ENCODE measurements at regions not wholly inside any gene's neighbourhood (a gene's known extent, or its start where the extent isn't known, plus 50 kb on each side); places are given as distances from the start of the nearest gene placed in this dataset.
"Not testable (repeated sequence)": the region's sequence is repeated elsewhere in the genome, so short reads cannot be mapped to it uniquely, and the experiment has no call there.

DNA sequence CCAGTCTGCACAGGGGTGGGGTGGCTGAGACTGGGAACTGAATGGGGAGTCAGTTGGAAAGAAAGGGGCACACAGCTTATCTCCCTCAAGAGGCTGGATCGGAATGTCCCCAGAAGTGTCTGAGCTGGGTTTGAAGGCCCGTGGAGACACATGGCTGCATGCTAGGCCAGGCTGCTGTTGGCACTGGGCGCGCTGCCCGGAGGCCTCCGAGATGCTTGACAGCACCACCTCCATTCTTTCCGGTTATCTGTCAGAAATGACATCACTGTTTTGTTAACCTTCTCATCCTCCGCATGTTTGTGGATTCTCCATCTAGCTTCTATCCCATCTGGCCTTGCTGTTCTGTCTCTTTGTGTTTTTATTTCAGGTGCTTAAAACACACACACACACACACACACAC lies 85.5 kb downstream of the APIP start:
- H3K4me1 ChIP-seq (ENCODE audit: control insufficient read depth, insufficient read depth, low read length) = peaks cover 3% of the 10 kb centered on the region; the same call in 1 of the 2 replicates
- no peaks in the 10 kb centered on the region for H3K9me3 ChIP-seq (ENCODE audit: control insufficient read depth, insufficient read depth, low read depth, low read length)
- no peak overlapping the region for H3K27ac ChIP-seq (ENCODE audit: low read depth, low read length)
- H3K4me3 ChIP-seq (ENCODE audit: low read depth, low read length) = no peak overlapping the region
- no peaks in the 10 kb centered on the region for H3K36me3 ChIP-seq (ENCODE audit: control insufficient read depth, insufficient read depth, low read length)
- H3K9ac ChIP-seq (ENCODE audit: low read length) = no peak overlapping the region
- H3K27me3 ChIP-seq (ENCODE audit: control insufficient read depth, insufficient read depth, low read length) = no peaks in the 10 kb centered on the region

- Histone ChIP-seq H3K9ac (ENCODE audit: low read length) (no peak overlapping the region), H3K36me3 (ENCODE audit: control insufficient read depth, insufficient read depth, low read length) (no peaks in the 10 kb centered on the region), H3K4me3 (ENCODE audit: low read depth, low read length) (no peak overlapping the region), H3K27ac (ENCODE audit: low read depth, low read length) (no peak overlapping the region), H3K27me3 (ENCODE audit: control insufficient read depth, insufficient read depth, low read length) (no peaks in the 10 kb centered on the region), H3K4me1 (ENCODE audit: control insufficient read depth, insufficient read depth, low read length) (peaks cover 3% of the 10 kb centered on the region; the same call in 1 of the 2 replicates), H3K9me3 (ENCODE audit: control insufficient read depth, insufficient read depth, low read depth, low read length) (no peaks in the 10 kb centered on the region)
These were observed 86.1 kb downstream of the APIP start for GRCh38 chr11:34830035-34830434.

DNA sequence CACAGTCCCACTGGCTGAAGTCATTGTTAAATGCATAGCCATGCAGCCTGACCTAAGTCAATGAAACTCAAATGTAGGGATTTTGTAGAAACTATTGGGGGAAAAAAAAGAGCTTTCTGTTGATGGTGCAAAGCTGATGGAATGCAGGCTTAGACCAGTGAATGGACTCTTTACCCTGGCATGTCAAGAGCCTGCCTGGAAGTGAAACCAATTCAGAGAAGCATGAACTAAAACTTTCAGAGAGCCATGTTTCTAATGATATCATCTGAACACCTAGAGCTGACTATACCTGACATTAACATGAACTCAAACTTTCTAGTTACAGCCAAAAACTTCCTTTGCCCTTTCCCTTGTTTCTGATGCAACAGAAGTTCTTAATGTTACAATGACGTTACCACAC lies 89.0 kb downstream of the APIP start:
- Histone ChIP-seq H3K9ac (ENCODE audit: low read length) (no peak overlapping the region), H3K27ac (ENCODE audit: low read depth, low read length) (no peak overlapping the region), H3K36me3 (ENCODE audit: control insufficient read depth, insufficient read depth, low read length) (no peaks in the 10 kb centered on the region), H3K27me3 (ENCODE audit: control insufficient read depth, insufficient read depth, low read length) (no peaks in the 10 kb centered on the region), H3K4me1 (ENCODE audit: control insufficient read depth, insufficient read depth, low read length) (peaks cover 3% of the 10 kb centered on the region; the same call in 1 of the 2 replicates), H3K4me3 (ENCODE audit: low read depth, low read length) (no peak overlapping the region), H3K9me3 (ENCODE audit: control insufficient read depth, insufficient read depth, low read depth, low read length) (no peaks in the 10 kb centered on the region)

DNA sequence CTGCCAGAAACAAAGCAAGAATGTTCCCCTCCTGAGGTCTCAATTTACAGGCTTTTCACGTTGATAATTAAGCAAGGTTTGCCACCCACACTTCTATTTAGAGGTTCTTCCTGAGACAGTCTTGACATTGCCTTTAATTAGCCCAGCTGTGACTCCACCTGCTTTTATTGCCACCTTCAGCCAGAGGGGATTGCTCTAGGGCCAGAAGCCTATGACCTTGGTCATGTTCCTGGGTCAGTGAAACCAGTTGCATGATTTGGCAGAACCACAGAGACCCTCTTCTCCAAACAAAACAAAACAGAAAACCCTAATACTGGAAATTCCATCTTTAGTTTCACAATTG lies 89.8 kb downstream of the APIP start:
- Histone ChIP-seq H3K4me3 (ENCODE audit: low read depth, low read length) (no peak overlapping the region), H3K27ac (ENCODE audit: low read depth, low read length) (no peak overlapping the region), H3K4me1 (ENCODE audit: control insufficient read depth, insufficient read depth, low read length) (peaks cover 3% of the 10 kb centered on the region; the same call in 1 of the 2 replicates), H3K36me3 (ENCODE audit: control insufficient read depth, insufficient read depth, low read length) (no peaks in the 10 kb centered on the region), H3K9me3 (ENCODE audit: control insufficient read depth, insufficient read depth, low read depth, low read length) (no peaks in the 10 kb centered on the region), H3K9ac (ENCODE audit: low read length) (no peak overlapping the region), H3K27me3 (ENCODE audit: control insufficient read depth, insufficient read depth, low read length) (no peaks in the 10 kb centered on the region)

GRCh38 chr11:34825670-34826383 lies 90.4 kb downstream of the APIP start:
- no peak overlapping the region for H3K9ac ChIP-seq (ENCODE audit: low read length)
- no peak overlapping the region for H3K27ac ChIP-seq (ENCODE audit: low read depth, low read length)
- no peak overlapping the region for H3K4me3 ChIP-seq (ENCODE audit: low read depth, low read length)
- no peaks in the 10 kb centered on the region for H3K36me3 ChIP-seq (ENCODE audit: control insufficient read depth, insufficient read depth, low read length)
- H3K27me3 ChIP-seq (ENCODE audit: control insufficient read depth, insufficient read depth, low read length) = no peaks in the 10 kb centered on the region
- peaks cover 3% of the 10 kb centered on the region; the same call in 1 of the 2 replicates for H3K4me1 ChIP-seq (ENCODE audit: control insufficient read depth, insufficient read depth, low read length)
- H3K9me3 ChIP-seq (ENCODE audit: control insufficient read depth, insufficient read depth, low read depth, low read length) = no peaks in the 10 kb centered on the region

DNA sequence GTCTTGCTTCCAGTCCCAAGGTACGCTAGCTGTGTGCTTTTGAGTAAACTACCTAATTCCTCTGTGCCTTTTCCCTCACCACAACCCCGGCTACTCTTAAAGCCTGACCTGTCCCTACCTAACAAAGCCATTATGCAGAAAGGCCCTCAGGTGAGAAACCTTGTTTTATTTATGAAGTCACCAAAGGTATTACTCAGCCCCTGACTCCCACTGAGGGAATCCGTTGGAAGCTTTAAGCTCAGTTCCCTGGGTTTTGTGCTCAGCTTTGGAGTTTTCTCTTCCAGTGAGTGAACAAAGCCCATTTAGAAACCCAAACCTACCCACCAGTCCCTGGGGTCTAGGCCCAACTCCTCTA lies 90.9 kb downstream of the APIP start:
- Histone ChIP-seq H3K4me3 (ENCODE audit: low read depth, low read length) (no peak overlapping the region), H3K27ac (ENCODE audit: low read depth, low read length) (no peak overlapping the region), H3K4me1 (ENCODE audit: control insufficient read depth, insufficient read depth, low read length) (peaks cover 3% of the 10 kb centered on the region; the same call in 1 of the 2 replicates), H3K9me3 (ENCODE audit: control insufficient read depth, insufficient read depth, low read depth, low read length) (no peaks in the 10 kb centered on the region), H3K9ac (ENCODE audit: low read length) (no peak overlapping the region), H3K36me3 (ENCODE audit: control insufficient read depth, insufficient read depth, low read length) (no peaks in the 10 kb centered on the region), H3K27me3 (ENCODE audit: control insufficient read depth, insufficient read depth, low read length) (no peaks in the 10 kb centered on the region)

DNA sequence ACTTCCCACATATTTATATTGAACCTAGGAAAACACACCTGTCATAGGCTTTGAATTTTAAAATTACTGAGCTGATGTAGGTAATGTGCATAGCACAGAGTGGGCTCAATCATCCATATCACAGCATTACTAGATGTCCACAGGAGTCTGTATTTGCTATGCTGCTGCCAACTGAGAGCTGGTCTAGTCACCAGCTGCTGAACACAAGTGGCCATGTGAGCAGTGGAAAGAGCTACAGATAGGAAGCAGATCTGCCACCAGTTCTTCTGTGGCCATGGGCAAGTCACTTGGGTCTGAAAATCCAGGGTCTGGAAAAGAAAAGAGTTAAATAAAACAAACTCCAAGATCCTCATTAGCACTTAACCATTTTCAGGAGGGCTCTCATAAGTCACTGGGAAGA lies 91.8 kb downstream of the APIP start:
- Histone ChIP-seq H3K4me1 (ENCODE audit: control insufficient read depth, insufficient read depth, low read length) (no peaks in the 10 kb centered on the region), H3K36me3 (ENCODE audit: control insufficient read depth, insufficient read depth, low read length) (no peaks in the 10 kb centered on the region), H3K9ac (ENCODE audit: low read length) (no peak overlapping the region), H3K4me3 (ENCODE audit: low read depth, low read length) (no peak overlapping the region), H3K27ac (ENCODE audit: low read depth, low read length) (no peak overlapping the region), H3K9me3 (ENCODE audit: control insufficient read depth, insufficient read depth, low read depth, low read length) (no peaks in the 10 kb centered on the region), H3K27me3 (ENCODE audit: control insufficient read depth, insufficient read depth, low read length) (no peaks in the 10 kb centered on the region)

GRCh38 chr11:34823639-34824038 lies 92.5 kb downstream of the APIP start:
- H3K9ac ChIP-seq (ENCODE audit: low read length) = no peak overlapping the region
- H3K4me3 ChIP-seq (ENCODE audit: low read depth, low read length) = no peak overlapping the region
- H3K27me3 ChIP-seq (ENCODE audit: control insufficient read depth, insufficient read depth, low read length) = no peaks in the 10 kb centered on the region
- H3K27ac ChIP-seq (ENCODE audit: low read depth, low read length) = no peak overlapping the region
- no peaks in the 10 kb centered on the region for H3K36me3 ChIP-seq (ENCODE audit: control insufficient read depth, insufficient read depth, low read length)
- H3K9me3 ChIP-seq (ENCODE audit: control insufficient read depth, insufficient read depth, low read depth, low read length) = peaks cover 5% of the 10 kb centered on the region; the same call in 1 of the 2 replicates
- H3K4me1 ChIP-seq (ENCODE audit: control insufficient read depth, insufficient read depth, low read length) = no peaks in the 10 kb centered on the region

- H3K27me3 ChIP-seq (ENCODE audit: control insufficient read depth, insufficient read depth, low read length) = no peaks in the 10 kb centered on the region
These were observed 93.0 kb downstream of the APIP start for GRCh38 chr11:34823197-34823596.

GRCh38 chr11:34819740-34820482 lies 96.3 kb downstream of the APIP start:
- no peak overlapping the region for H3K4me3 ChIP-seq (ENCODE audit: low read depth, low read length)
- no peaks in the 10 kb centered on the region for H3K4me1 ChIP-seq (ENCODE audit: control insufficient read depth, insufficient read depth, low read length)
- H3K27ac ChIP-seq (ENCODE audit: low read depth, low read length) = no peak overlapping the region
- H3K27me3 ChIP-seq (ENCODE audit: control insufficient read depth, insufficient read depth, low read length) = no peaks in the 10 kb centered on the region
- no peaks in the 10 kb centered on the region for H3K36me3 ChIP-seq (ENCODE audit: control insufficient read depth, insufficient read depth, low read length)
- no peak overlapping the region for H3K9ac ChIP-seq (ENCODE audit: low read length)
- H3K9me3 ChIP-seq (ENCODE audit: control insufficient read depth, insufficient read depth, low read depth, low read length) = peaks cover 15% of the 10 kb centered on the region

More at GRCh38 chr11:34823197-34823596, 93.0 kb downstream of the APIP start:
- Histone ChIP-seq H3K9me3 (ENCODE audit: control insufficient read depth, insufficient read depth, low read depth, low read length) (peaks cover 9% of the 10 kb centered on the region; the same call in 1 of the 2 replicates), H3K4me1 (ENCODE audit: control insufficient read depth, insufficient read depth, low read length) (no peaks in the 10 kb centered on the region), H3K4me3 (ENCODE audit: low read depth, low read length) (no peak overlapping the region), H3K36me3 (ENCODE audit: control insufficient read depth, insufficient read depth, low read length) (no peaks in the 10 kb centered on the region), H3K9ac (ENCODE audit: low read length) (no peak overlapping the region), H3K27ac (ENCODE audit: low read depth, low read length) (no peak overlapping the region)

DNA sequence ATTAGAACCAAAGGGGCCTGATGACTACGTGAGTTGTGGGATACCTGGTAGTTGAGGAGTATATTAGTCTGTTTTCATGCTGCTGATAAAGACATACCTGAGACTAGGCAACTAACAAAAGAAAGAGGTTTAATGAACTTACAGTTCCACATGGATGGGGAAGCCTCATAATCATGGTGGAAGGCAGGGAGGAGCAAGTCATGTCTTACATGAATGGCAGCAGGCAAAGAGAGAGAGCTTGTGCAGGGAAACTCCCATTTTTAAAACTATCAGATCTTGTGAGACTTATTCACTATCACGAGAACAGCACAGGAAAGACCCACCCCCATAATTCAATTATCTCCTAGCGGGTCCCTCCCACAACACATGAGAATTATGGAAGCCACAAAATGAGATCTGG lies 98.4 kb downstream of the APIP start:
- not testable (repeated sequence) for H3K4me3 ChIP-seq (ENCODE audit: low read depth, low read length); H3K36me3 ChIP-seq (ENCODE audit: control insufficient read depth, insufficient read depth, low read length); H3K4me1 ChIP-seq (ENCODE audit: control insufficient read depth, insufficient read depth, low read length); H3K27ac ChIP-seq (ENCODE audit: low read depth, low read length); H3K27me3 ChIP-seq (ENCODE audit: control insufficient read depth, insufficient read depth, low read length); H3K9ac ChIP-seq (ENCODE audit: low read length)
- H3K9me3 ChIP-seq (ENCODE audit: control insufficient read depth, insufficient read depth, low read depth, low read length) = peaks cover 15% of the 10 kb centered on the region

Measured in HUES6 (cell line).